Stimulated activated naive CD4-positive, alpha-beta T cell (primary cell): ENCODE measurements at regions not wholly inside any gene's neighbourhood (a gene's known extent, or its start where the extent isn't known, plus 50 kb on each side); places are given as distances from the start of the nearest gene placed in this dataset.
"Not testable (repeated sequence)": the region's sequence is repeated elsewhere in the genome, so short reads cannot be mapped to it uniquely, and the experiment has no call there.

Experiments
- DNase-seq, 6 experiments: peaks; one replicate each; lab custom pipeline; 2025; lab: John Stamatoyannopoulos, UW

DNA sequence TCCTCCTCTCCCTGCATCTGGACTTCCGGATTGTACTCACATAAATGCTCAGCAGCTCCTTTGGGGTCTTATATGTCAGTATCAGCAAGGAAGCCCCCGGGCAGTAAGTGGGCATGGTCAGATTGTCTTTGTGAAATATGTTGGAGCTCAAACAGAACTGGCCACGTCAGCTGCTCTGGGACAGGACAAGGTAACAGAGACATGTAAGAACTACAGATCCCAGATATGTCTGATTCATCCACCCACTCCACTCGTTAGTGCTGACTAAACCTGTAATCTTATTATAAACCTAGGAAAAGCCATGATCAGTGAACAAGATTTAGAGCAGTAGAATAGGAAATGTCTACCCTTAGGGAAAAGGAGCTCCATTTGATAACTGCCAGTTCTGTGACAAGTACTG lies 561.8 kb downstream of the CETN3 start:
- DNase-seq: no peak

DNA sequence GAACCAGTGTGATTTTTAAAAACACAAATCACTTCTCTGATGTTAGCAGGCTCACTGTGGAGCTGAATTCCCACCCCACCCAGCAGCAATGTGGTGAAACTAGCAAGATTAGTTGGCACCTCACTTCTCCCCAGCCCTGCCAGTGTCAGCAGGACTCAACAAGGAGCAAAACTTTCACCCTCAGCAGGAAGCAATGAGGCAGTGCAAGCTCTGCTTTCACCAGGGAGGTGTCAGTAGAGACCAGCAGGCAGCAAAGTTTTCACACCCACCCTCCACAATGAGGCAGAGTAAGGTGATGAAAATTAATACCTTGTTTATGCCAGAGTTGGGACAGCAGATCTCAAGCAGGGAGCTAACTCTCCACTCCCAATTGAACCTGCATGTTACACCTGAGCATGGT lies 565.0 kb downstream of the CETN3 start:
- DNase-seq: no peak

GRCh38 chr5:89842531-89842930 lies 567.0 kb downstream of the CETN3 start:
- no peak for DNase-seq

- no peak for DNase-seq
Measured at GRCh38 chr5:89840906-89841305, 568.6 kb downstream of the CETN3 start.

DNA sequence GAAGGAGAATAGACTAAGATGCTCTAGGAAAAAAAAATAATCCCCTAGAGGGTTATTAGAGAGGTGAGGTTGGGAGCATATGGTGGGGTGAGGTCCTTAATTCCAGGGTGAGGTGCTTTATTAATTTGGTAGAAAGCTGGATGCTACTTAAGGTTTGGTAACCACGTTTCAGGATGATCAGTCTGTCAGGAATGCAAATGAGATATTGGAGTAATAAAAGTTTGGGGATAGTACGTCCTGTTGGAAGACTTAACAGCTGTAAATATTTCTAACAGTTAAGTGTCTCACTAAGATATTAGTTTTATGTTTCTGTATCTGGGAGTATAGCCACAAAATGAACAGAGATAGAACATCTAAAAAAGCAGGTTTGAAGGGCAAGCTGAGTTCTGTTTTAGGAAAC lies 578.9 kb downstream of the CETN3 start:
- DNase-seq: no peak

DNA sequence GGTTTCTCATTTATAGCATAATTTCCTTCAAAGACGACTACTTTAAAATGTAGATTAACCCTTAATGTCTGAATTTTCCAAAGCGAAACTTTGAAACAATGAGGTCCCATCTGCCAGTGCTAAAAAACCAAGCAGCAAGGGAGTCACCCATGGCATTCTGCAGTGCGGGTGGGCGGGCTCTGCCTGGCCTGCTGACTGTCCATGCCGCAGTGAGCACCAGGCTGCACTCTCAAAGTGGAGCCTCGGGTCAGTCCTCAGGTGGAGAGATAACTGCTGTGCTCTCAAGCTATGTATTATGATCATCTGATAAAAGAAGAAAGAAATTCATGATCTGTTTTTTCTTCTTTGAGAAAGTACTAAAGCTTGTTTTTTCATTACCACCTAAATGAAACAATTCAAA lies 581.6 kb downstream of the CETN3 start:
- DNase-seq: no peak

DNA sequence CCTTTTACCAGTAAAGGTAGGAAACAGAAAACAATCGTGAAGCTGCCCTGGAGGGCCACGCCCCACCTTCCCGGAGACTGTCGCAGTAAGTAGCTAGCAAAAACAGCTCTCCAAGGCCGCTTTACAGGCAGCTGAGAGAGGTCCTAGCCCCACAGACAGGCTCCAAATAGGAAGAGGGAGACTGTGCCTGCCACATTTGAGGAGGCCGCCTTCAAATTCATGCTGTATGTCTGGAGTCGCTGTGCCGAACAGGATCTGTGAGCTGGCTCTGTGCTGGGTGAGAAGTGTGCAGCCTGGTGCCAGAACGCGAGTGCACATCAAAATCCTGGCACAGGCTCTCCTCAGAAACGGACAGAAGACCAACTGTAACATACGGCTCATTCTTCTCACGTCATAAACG lies 582.2 kb downstream of the CETN3 start:
- no peak for DNase-seq

DNA sequence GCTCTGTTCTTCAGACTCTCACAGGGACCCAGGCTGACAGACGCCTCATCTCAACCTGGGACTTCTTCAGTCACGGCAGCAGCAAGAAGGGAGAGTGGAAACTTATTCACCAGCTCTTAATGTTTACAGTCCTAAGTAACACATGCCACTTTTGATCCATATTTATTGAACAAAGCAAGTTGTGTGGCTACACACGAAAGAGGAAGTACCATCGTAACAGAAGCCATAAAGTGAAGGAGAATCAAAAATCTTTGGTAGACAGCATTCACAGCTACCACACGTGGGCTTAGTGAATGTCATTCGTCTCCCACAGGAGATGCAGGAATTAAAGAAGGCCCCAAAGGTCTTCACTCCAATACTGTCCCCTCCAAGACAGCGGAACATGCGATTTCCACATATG lies 582.6 kb downstream of the CETN3 start:
- DNase-seq: no peak

DNA sequence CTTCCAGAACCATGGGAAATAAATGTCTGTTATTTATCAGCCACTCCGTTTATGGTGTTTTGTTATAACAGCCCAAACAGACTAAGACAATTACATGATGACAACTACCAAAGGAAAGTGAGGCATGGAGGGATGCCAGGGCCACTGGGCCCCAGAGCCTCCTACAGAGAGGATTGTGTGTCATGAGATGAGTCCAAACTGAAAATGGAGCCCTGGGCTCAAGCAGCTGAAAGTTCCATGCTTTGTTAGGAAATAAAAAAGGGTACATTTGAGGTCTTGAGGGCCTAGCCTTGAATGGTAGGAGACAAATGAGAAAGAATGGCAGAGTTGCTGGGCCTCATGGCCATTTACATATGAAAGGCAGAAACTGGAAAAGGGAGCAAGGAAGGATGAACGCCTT lies 586.5 kb downstream of the CETN3 start:
- DNase-seq: no peak

DNA sequence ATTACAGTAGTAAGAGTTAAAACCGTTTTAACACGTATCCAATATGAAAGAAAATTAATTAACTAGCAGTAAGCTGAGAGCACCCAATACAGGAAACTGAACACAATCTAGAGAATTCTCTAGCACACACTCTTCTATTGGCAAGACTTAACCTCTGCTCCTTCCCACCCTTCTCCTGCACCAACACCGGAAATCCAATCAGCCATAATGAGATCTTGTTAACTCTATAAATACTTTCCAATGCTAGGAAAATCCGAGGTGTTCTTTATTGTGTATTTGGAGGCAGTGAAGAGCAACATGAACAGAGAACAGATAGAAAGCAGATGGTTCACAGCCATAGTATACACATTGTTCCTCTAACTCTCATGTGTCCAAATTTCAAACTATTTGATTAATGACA lies 591.7 kb downstream of the CETN3 start:
- no peak for DNase-seq

DNA sequence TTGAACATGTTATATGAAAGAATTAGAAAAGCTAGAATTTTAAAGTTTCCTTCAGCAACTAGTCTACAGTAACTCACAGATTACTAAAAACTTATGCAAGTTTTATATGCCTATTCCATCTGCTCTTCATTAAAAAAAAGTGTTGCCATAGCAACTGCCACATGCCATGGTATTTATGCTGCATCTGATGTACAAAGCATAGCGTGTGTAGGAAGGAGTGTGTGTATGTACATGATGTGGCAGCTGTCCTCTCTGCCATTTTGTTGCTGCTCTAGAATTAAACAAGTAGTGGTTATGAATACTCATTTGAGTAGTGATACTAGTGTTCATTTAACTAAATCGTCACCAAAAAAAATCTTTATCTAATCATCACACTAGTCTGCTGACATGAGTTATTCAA lies 593.5 kb downstream of the CETN3 start:
- no peak for DNase-seq

- not testable (repeated sequence) for DNase-seq
Measured at GRCh38 chr5:89800735-89801134, 608.8 kb downstream of the CETN3 start.

DNA sequence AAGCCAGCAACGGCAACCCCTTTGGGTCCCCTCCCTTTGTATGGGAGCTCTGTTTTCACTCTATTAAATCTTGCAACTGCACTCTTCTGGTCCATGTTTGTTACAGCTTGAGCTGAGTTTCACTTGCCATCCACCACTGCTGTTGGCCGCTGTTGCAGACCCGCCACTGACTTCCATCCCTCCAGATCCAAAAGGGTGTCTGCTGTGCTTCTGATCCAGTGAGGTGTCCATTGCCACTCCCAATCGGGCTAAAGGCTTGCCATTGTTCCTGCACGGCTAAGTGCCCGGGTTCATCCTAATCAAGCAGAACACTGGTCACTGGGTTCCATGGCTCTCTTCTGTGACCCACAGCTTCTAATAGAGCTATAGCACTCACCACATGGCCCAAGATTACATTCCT lies 615.1 kb downstream of the CETN3 start:
- DNase-seq: not testable (repeated sequence)

GRCh38 chr5:89779734-89780133 lies 629.8 kb downstream of the CETN3 start:
- DNase-seq: not testable (repeated sequence)

DNA sequence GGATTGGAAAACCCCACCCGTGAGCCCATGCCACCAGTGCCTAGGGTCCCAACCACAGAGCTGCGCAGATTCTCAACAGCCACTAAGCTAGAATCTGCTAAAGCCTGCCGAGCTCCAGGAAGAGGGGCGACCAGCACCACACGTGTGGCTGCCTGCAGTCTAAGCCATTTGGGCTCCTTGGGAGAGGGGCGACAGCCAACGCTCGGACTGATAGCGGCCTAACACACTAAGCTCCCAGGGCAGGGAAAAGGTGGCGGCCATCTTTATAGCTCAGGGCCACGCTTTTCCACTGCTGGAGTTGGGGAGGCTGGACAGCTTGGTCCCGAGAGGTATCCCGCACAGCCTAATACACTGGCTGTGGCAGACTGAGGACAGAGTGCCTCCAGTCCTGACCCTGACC lies 631.8 kb downstream of the CETN3 start:
- no peak for DNase-seq

DNA sequence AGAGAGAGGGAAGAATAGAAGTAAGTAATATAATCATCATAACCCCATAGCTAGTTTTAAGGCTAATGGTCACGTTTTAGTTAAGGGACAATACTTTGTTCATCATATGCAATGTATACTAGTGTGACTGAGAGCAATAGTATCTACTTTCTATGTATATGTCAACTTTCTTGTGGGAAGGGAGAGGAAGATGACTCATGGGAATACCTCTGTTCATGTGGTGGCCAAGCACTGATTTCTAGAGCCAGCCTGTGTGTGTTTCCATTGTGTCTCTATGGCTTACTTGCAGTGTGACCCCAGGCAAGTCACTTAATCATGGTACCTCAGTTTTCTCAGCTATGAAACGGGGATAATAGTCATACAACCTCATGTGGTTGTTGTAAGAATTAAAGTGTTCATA lies 639.6 kb downstream of the CETN3 start:
- DNase-seq: no peak

GRCh38 chr5:89759802-89760201 lies 649.8 kb downstream of the CETN3 start:
- no peak for DNase-seq

DNA sequence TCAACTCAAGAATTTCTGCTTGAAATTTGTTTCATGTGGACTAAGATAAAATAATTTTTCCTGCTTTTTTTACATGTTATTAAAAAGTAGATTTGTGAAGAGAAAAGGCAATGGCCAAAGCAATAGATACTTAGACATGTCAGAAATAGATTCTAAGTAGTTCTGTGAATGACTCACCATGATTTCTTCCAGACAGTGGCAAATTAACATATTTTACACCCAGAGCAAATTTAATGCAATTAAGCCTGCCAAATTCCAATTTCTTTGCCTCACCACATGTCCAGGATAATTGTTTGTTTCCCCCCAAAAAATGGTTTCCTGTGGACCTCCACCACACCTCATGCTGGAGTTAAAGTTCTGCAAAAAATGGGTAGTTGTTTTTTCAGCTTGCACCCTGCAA lies 651.4 kb downstream of the CETN3 start:
- DNase-seq: no peak

DNA sequence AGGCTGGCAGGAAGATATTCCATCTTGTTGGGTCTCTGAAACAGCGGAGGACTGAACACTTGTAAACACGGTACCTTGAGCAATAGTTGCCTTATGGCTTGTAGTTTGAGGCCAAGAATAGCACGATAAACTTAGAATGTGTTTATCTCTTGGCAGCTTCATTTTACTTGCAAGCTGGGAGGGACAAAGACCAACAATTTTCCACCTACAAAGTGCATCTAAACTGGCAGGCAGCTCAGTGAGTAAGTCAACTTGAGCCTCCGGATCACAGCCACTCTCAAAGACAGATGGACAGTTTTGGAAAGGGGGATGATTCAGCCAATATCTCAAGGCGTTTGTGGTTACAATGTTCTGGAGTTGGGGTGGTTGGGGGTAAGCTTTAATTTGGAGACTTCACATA lies 652.6 kb downstream of the CETN3 start:
- no peak for DNase-seq

- DNase-seq: no peak
Measured at GRCh38 chr5:89755024-89755423, 654.5 kb downstream of the CETN3 start.

DNA sequence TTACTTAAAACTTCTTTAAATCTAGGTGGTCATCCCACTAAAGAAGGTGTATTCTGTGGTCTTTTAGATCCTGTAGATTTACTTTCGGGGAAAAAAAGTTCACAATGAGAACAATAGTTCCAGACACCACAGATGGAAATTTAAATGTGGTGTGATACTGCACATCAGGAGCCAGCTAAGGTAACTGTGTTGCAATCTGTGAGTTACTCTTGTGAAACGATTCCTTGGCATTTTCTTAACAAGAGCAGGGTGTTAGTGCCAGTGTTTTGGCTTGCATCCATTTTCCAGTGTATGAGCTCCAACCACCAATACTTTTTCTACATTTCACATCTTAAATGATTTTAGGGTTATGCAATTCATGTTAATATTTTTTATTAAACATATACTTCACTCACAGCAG lies 674.5 kb downstream of the CETN3 start:
- DNase-seq: no peak

GRCh38 chr5:89733772-89734171 lies 675.8 kb downstream of the CETN3 start:
- no peak for DNase-seq

DNA sequence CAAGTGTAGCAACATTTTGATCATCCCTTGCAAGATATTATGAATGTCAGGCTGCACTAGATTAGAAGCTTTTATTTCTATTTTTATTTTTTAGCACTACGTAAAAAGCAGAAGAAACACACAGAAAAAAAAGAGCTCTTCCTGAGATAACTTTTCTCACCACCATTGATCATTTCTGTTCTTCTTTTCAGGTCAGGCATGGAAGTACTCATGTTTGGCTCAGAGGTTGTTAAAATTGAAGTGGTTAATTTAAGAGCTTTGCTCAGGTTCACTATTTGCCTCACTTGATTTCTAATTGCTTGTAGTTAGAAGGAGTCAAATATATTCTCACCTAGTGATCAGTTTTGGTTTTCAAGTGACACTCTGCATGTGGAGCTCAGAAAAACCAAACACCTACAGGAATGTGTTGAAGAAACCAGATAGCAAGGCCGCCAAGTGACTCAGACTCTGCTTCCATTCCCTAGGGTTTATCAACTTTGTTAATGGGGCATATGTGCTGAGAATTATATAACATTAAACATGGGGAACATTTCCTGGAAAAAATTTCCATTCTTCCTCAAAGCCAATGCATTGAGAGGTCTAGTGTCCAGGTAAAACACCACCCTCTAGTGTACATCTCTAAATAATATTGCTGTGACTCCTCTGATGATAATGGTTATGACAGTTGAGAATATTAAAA lies 679.8 kb downstream of the CETN3 start:
- DNase-seq: no peak

- DNase-seq: no peak
Measured at GRCh38 chr5:89728750-89729149, 680.8 kb downstream of the CETN3 start.

GRCh38 chr5:89728134-89728533 lies 681.4 kb downstream of the CETN3 start:
- no peak for DNase-seq
